ENCODE measurements at regions not wholly inside any gene's neighbourhood (a gene's known extent, or its start where the extent isn't known, plus 50 kb on each side); places are given as distances from the start of the nearest gene placed in this dataset.

DNA sequence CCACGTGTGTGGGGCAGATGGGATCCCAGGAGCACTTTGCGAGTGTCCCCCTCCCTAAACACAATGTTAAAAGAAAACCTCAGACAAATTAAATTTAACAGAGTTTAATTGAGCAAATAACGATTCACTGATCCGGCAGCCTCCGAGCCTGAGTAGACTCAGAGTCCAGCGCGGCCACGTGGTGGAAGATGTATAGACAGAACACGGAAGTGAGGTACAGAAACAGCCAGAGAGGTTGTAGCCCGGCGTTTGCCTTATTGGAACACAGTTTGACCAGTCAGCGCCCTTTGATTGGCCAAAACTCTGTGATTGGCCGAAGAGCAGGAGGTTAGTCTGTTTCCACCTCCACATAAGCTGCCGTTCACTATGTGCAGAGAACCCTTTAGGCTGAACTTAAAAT, 363.0 kb upstream of the IRX2 start:
- Histone ChIP-seq H3K4me1 (ENCODE audit: insufficient read depth, low read length) (no peaks in the 10 kb centered on the region), H3K36me3 (ENCODE audit: insufficient read depth, low read length) (no peaks in the 10 kb centered on the region), H3K4me3 (ENCODE audit: low read length) (no peak overlapping the region), H3K9me3 (ENCODE audit: low read length) (no peaks in the 10 kb centered on the region), H3K27ac (ENCODE audit: low read depth, low read length) (no peak overlapping the region), H3K27me3 (ENCODE audit: insufficient read depth, low read length, poor library complexity, severe bottlenecking) (no peaks in the 10 kb centered on the region)
- POLR2A ChIA-PET: no interaction called here
- Mint-ChIP-seq H3K9me3 (peaks cover 0 to 26% (median 5%) of the 10 kb centered on the region in 5 donors), H3K27ac (no peak overlapping the region), H3K36me3 (no peaks in the 10 kb centered on the region), H3K27me3 (peaks cover 2 to 21% of the 10 kb centered on the region in 2 donors), H3K4me3 (no peak overlapping the region), H3K4me1 (no peaks in the 10 kb centered on the region)
- CTCF ChIA-PET: no interaction called here
- DNase-seq: no peak

DNA sequence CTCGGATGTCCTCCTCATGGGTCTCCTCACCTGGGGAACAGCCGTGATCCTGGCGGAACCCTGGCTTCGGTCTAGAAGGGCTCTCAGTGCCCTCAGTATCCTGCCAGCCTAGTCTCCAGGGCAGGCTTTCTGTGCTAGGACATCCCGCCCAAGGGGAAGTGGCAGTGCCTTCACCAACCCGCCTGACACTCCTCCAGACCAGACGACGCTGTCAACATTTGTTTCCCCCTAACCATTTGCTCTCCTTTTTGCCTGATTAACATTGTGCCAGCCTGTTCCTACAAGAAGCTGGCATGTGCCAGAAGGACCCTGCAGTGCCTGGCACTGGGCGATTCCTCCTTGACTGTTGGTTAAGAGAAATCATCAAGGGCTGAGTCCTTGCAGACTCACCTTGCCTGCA, 358.9 kb upstream of the IRX2 start:
- H3K4me3 Mint-ChIP-seq: no peak overlapping the region
- CTCF ChIA-PET: no interaction called here
- Histone ChIP-seq H3K4me3 (ENCODE audit: low read length) (no peak overlapping the region), H3K27ac (ENCODE audit: low read depth, low read length) (no peak overlapping the region), H3K4me1 (ENCODE audit: insufficient read depth, low read length) (no peaks in the 10 kb centered on the region), H3K27me3 (ENCODE audit: insufficient read depth, low read length, poor library complexity, severe bottlenecking) (no peaks in the 10 kb centered on the region), H3K9me3 (ENCODE audit: low read length) (no peaks in the 10 kb centered on the region), H3K36me3 (ENCODE audit: insufficient read depth, low read length) (no peaks in the 10 kb centered on the region)
- no peaks in the 10 kb centered on the region for H3K4me1 Mint-ChIP-seq
- no peak for DNase-seq
- H3K36me3 Mint-ChIP-seq: peaks cover 0 to 3% (median 0%) of the 10 kb centered on the region in 3 donors
- POLR2A ChIA-PET: no interaction called here
- H3K9me3 Mint-ChIP-seq: peaks cover 3 to 20% (median 5%) of the 10 kb centered on the region in 5 donors
- H3K27me3 Mint-ChIP-seq: peaks cover 0 to 21% of the 10 kb centered on the region in 2 donors
- peak overlapping the region in 1 of 8 donors; percentile 89 for H3K27ac Mint-ChIP-seq

DNA sequence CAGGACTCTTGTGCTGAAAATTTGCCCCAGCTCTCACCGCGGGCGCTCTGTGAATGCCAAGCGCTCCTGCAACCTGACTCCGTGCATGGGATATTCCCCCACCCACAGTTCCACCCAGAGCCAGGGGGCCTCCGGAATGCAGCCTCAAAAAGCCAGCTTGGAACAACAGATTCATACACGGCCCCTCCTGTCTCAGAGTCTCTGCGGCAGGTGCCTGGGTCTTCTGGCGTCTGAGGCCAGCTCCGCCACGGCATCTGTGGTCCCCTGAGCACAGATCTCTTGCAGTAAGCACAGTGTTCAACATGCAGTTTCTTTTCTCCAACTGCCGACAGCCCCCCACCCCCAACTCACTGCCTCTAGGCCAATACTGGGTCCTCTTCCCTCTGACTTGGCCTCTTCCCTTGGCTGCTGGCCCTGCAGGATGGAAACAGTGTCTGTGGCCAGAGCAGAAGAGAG, 355.7 kb upstream of the IRX2 start:
- peak overlapping the region in 1 of 7 donors; percentile 18 for H3K4me3 Mint-ChIP-seq
- Histone ChIP-seq H3K27ac (ENCODE audit: low read depth, low read length) (no peak overlapping the region), H3K4me3 (ENCODE audit: low read length) (no peak overlapping the region), H3K27me3 (ENCODE audit: insufficient read depth, low read length, poor library complexity, severe bottlenecking) (no peaks in the 10 kb centered on the region), H3K4me1 (ENCODE audit: insufficient read depth, low read length) (no peaks in the 10 kb centered on the region), H3K9me3 (ENCODE audit: low read length) (no peaks in the 10 kb centered on the region), H3K36me3 (ENCODE audit: insufficient read depth, low read length) (no peaks in the 10 kb centered on the region)
- H3K4me1 Mint-ChIP-seq: no peaks in the 10 kb centered on the region
- DNase-seq: no peak
- H3K36me3 Mint-ChIP-seq: peaks cover 0 to 3% (median 0%) of the 10 kb centered on the region in 3 donors
- no peak overlapping the region for H3K27ac Mint-ChIP-seq
- POLR2A ChIA-PET: no interaction called here
- H3K9me3 Mint-ChIP-seq: peaks cover 0 to 24% (median 5%) of the 10 kb centered on the region in 5 donors
- CTCF ChIA-PET: no interaction called here
- peaks cover 0 to 30% of the 10 kb centered on the region in 2 donors for H3K27me3 Mint-ChIP-seq

DNA sequence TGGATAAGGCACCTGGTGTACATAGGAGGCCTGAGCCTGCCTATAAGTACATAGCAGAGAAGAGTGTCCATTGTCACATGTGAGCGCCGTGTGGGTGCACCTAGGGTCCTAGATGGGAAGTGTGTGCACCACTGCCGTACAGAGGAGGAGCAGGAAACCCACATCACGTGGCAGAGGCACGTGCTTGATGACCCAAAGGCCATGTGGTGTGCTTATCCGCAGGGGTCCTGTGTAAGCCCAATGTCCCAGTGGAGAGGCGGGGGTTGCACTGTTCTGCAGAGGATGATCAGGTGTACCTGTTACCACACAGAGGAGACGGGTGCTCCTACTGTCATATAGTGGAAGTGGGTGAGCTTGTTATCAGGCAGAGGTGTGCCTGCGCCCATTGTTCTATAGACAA, 354.1 kb upstream of the IRX2 start:
- H3K4me3 Mint-ChIP-seq: no peak overlapping the region
- H3K36me3 Mint-ChIP-seq: peaks cover 0 to 3% (median 0%) of the 10 kb centered on the region in 3 donors
- no peaks in the 10 kb centered on the region for H3K9me3 ChIP-seq (ENCODE audit: low read length)
- ChIA-PET POLR2A (no interaction called here), CTCF (no interaction called here)
- no peak overlapping the region for H3K4me3 ChIP-seq (ENCODE audit: low read length)
- H3K4me1 ChIP-seq (ENCODE audit: insufficient read depth, low read length): no peaks in the 10 kb centered on the region
- H3K4me1 Mint-ChIP-seq: no peaks in the 10 kb centered on the region
- H3K27ac ChIP-seq (ENCODE audit: low read depth, low read length): no peak overlapping the region
- no peaks in the 10 kb centered on the region for H3K27me3 ChIP-seq (ENCODE audit: insufficient read depth, low read length, poor library complexity, severe bottlenecking)
- no peaks in the 10 kb centered on the region for H3K36me3 ChIP-seq (ENCODE audit: insufficient read depth, low read length)
- no peak overlapping the region for H3K27ac Mint-ChIP-seq
- peaks cover 2 to 26% (median 5%) of the 10 kb centered on the region in 5 donors for H3K9me3 Mint-ChIP-seq
- H3K27me3 Mint-ChIP-seq: peaks cover 0 to 30% of the 10 kb centered on the region in 2 donors
- DNase-seq: no peak

DNA sequence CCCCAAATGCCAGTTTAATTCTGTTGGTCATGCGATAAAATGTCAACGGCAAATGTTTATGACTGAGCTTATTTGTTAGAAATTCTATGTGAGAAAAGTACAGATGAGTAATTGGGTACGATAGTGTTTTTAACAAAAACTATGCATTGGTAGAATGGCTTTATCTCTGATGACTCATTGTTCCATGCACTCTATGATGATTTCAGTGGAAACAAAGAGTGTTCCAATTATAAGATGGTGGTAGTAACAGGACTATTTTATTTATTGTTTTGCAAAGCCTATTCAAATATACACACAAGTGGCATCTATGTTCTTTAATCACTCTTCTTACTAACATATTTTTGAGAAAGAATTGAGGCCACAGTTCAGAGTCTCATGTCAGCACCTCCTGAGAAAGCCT, 353.7 kb upstream of the IRX2 start:
- Mint-ChIP-seq H3K9me3 (peaks cover 2 to 26% (median 5%) of the 10 kb centered on the region in 5 donors), H3K36me3 (peaks cover 0 to 3% (median 0%) of the 10 kb centered on the region in 3 donors), H3K4me1 (no peaks in the 10 kb centered on the region), H3K27me3 (peaks cover 0 to 30% of the 10 kb centered on the region in 2 donors), H3K27ac (no peak overlapping the region), H3K4me3 (no peak overlapping the region)
- no peaks in the 10 kb centered on the region for H3K4me1 ChIP-seq (ENCODE audit: insufficient read depth, low read length)
- DNase-seq: no peak
- no peak overlapping the region for H3K4me3 ChIP-seq (ENCODE audit: low read length)
- no peaks in the 10 kb centered on the region for H3K9me3 ChIP-seq (ENCODE audit: low read length)
- ChIA-PET POLR2A (no interaction called here), CTCF (no interaction called here)
- no peak overlapping the region for H3K27ac ChIP-seq (ENCODE audit: low read depth, low read length)
- H3K36me3 ChIP-seq (ENCODE audit: insufficient read depth, low read length): no peaks in the 10 kb centered on the region
- H3K27me3 ChIP-seq (ENCODE audit: insufficient read depth, low read length, poor library complexity, severe bottlenecking): no peaks in the 10 kb centered on the region

DNA sequence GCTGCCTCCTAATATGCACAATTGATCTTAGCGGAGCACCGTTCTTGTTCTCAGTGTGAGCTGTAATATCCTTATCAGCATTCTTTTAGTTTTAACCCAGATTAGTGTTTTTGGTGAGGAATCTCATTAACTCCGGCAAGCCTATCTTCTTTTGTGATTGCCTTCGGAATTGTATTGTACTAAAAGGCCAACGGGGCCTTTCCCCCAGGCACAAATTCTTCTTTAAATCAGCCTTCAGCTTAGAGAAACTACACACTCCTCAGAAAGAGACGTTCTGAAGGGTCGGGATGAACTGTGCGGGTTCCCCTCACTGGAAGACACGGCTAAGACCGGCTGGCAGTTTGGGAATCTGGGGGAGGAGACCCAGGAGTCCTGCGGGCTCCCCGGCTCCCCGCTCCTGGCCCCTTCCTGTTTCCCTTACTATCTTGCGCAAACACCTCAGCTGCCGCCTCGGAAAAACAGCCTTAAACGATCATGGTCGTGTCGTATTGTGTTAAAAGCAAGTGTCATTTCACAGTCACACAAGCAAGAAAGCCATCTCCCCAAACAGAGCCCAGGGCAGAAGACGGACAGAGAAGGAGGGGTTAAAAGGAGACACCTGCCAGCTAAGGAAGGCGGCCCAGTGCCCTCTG, 353.1 kb upstream of the IRX2 start:
- no peaks in the 10 kb centered on the region for H3K4me1 ChIP-seq (ENCODE audit: insufficient read depth, low read length)
- no peaks in the 10 kb centered on the region for H3K36me3 ChIP-seq (ENCODE audit: insufficient read depth, low read length)
- H3K27ac Mint-ChIP-seq: no peak overlapping the region
- peaks cover 0 to 3% (median 0%) of the 10 kb centered on the region in 3 donors for H3K36me3 Mint-ChIP-seq
- H3K4me3 Mint-ChIP-seq: no peak overlapping the region
- H3K4me3 ChIP-seq (ENCODE audit: low read length): no peak overlapping the region
- ChIA-PET POLR2A (no interaction called here), CTCF (no interaction called here)
- peaks cover 2 to 26% (median 5%) of the 10 kb centered on the region in 5 donors for H3K9me3 Mint-ChIP-seq
- peaks cover 0 to 30% of the 10 kb centered on the region in 2 donors for H3K27me3 Mint-ChIP-seq
- H3K9me3 ChIP-seq (ENCODE audit: low read length): no peaks in the 10 kb centered on the region
- H3K27me3 ChIP-seq (ENCODE audit: insufficient read depth, low read length, poor library complexity, severe bottlenecking): no peaks in the 10 kb centered on the region
- H3K4me1 Mint-ChIP-seq: no peaks in the 10 kb centered on the region
- DNase-seq: no peak
- H3K27ac ChIP-seq (ENCODE audit: low read depth, low read length): no peak overlapping the region

DNA sequence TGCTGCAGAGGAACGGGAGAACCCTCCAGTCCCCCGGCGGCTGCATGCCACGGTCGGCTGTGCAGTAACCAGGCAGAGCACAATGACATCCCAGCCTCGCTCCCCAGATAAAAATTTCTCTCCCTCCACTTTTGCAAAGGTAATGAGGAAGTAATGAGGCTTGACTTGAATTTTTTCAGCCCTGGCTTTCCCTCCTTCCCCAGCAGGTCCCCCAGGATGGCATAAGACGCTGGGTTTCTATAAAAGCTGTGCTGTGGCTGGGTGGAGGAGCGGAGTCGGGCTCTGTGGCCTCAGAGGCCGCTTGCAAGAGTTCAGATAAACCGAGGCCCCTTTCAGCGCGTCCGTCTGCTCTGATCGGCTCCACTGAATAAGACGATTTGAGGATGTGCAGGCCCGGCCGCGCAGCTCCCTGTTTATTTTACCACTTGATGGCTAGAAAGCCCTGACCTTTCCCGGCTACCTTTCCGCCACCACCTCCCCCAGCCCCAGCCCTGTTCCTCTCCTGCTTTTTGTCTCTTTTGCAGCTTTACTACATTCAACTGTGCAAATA, 351.9 kb upstream of the IRX2 start:
- peaks cover 0 to 28% of the 10 kb centered on the region in 2 donors for H3K27me3 Mint-ChIP-seq
- H3K9me3 Mint-ChIP-seq: peaks cover 2 to 26% (median 5%) of the 10 kb centered on the region in 5 donors
- no peak overlapping the region for H3K4me3 Mint-ChIP-seq
- ChIA-PET POLR2A (no interaction called here), CTCF (no interaction called here)
- Histone ChIP-seq H3K9me3 (ENCODE audit: low read length) (no peaks in the 10 kb centered on the region), H3K4me3 (ENCODE audit: low read length) (no peak overlapping the region), H3K4me1 (ENCODE audit: insufficient read depth, low read length) (no peaks in the 10 kb centered on the region), H3K36me3 (ENCODE audit: insufficient read depth, low read length) (no peaks in the 10 kb centered on the region), H3K27me3 (ENCODE audit: insufficient read depth, low read length, poor library complexity, severe bottlenecking) (no peaks in the 10 kb centered on the region), H3K27ac (ENCODE audit: low read depth, low read length) (no peak overlapping the region)
- DNase-seq: no peak
- no peaks in the 10 kb centered on the region for H3K4me1 Mint-ChIP-seq
- peaks cover 0 to 3% (median 0%) of the 10 kb centered on the region in 3 donors for H3K36me3 Mint-ChIP-seq
- no peak overlapping the region for H3K27ac Mint-ChIP-seq

DNA sequence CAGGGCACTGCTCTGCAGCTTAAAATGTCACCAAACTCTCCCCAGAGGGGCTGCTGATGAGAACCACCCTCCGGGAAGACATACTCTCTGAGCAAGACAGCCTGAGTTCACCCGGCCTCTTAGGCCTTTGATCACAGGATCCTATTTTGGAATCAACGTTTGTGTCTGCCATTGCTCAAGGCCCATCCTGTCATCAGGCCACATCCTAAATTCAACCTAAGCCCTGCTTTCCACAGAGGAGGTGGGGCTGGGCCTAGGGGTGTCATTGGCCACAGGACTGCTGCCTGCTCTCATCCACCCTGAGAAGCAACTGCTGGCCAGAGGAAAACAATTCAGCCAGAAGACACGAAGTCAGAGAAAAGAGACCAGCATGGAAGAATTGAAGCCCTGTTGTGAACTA, 351.1 kb upstream of the IRX2 start:
- Mint-ChIP-seq H3K4me1 (no peaks in the 10 kb centered on the region), H3K4me3 (peak overlapping the region in 1 of 7 donors; percentile 20), H3K9me3 (peaks cover 3 to 23% (median 8%) of the 10 kb centered on the region in 5 donors), H3K27me3 (peaks cover 0 to 23% of the 10 kb centered on the region in 2 donors), H3K36me3 (peaks cover 0 to 3% (median 0%) of the 10 kb centered on the region in 3 donors), H3K27ac (no peak overlapping the region)
- no peaks in the 10 kb centered on the region for H3K9me3 ChIP-seq (ENCODE audit: low read length)
- H3K4me1 ChIP-seq (ENCODE audit: insufficient read depth, low read length): no peaks in the 10 kb centered on the region
- no peak for DNase-seq
- H3K36me3 ChIP-seq (ENCODE audit: insufficient read depth, low read length): no peaks in the 10 kb centered on the region
- CTCF ChIA-PET: no interaction called here
- POLR2A ChIA-PET: no interaction called here
- no peaks in the 10 kb centered on the region for H3K27me3 ChIP-seq (ENCODE audit: insufficient read depth, low read length, poor library complexity, severe bottlenecking)
- no peak overlapping the region for H3K4me3 ChIP-seq (ENCODE audit: low read length)
- H3K27ac ChIP-seq (ENCODE audit: low read depth, low read length): no peak overlapping the region

Measured in CD8-positive, alpha-beta memory T cell (primary cell).